ENCODE measurements at regions not wholly inside any gene's neighbourhood (a gene's known extent, or its start where the extent isn't known, plus 50 kb on each side); places are given as distances from the start of the nearest gene placed in this dataset.

DNA sequence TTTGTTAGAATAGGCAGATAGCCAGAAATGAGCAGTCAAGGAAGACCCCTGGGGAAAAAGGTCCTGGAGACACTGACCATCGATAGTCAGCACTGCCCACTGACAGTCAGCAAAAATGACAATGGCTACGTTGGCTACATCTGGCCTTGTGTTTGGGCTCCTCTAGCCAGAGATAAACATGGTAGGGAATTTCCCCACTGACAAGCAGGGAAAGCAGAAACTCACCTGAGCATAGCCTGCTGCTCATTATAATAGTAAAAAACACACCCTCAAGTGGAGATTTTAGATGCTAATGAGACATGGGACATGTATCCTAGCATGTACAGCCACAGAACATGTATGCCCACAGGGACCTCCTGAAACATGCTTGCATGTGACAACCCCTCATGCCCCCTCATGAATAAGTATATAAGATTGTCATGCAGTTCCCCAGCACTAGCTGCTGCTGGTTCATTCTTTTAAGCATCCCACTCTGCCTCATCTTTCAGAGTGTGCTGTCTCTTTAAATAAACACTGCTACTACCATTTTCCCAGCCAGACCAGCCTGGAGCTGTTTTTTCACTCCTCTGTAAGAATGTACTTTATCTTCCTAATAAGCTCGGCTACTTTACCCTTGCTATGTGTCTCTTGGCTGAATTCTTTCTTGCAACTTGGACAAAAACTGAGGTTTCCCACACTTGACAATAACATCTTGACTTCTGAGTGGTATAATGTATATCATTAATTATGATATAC is 550.1 kb upstream of the CDH8 start:
- DNase-seq (ENCODE audit: low read depth in 2 of 2): no peak

DNA sequence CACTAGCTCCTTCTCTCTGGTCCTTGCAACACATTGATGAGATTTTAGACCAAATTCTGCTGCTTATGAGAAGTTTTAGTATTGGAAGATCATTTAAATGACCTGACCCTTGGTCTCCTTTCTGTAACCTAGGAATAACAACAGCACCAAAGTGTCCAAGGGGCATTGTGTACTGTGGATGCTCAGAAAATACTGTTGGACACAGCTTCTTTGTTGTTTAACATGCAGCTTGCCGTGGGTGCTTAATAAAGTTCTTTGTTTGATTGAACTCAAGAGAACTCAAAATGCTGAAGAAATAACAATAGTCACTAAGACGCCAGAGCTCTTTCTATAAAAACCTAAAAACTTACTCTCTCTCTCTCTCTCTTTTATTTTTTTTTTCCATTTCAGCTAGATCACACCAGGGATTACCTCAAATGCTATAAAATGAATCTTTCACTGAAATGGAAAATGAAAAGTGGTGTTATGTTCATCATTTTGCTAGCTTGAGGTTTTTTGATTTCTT is 548.9 kb upstream of the CDH8 start:
- no peak for DNase-seq (ENCODE audit: low read depth in 2 of 2)

GRCh38 chr16:62583414-62583813 is 547.2 kb upstream of the CDH8 start:
- no peak for DNase-seq (ENCODE audit: low read depth in 2 of 2)

DNA sequence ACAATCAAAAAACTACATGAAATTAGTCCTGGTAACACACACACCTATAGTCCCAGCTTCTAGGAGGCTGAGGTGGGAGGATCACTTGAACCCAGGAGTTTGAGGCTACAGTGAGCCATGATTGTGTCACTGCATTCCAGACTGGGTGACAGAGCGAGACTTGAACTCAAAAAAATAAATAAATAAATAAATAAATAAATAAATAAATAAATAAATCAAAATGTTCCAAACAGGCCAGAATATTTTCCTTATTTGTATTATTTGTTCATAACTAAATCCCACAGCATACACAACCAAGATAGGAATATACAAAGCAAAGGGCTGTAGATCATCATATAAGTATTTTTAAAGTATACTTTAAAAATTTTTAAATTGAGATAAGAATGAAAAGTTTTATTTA is 537.2 kb upstream of the CDH8 start:
- DNase-seq (ENCODE audit: low read depth in 2 of 2): no peak

GRCh38 chr16:62568926-62569325 is 532.7 kb upstream of the CDH8 start:
- DNase-seq (ENCODE audit: low read depth in 2 of 2): no peak

DNA sequence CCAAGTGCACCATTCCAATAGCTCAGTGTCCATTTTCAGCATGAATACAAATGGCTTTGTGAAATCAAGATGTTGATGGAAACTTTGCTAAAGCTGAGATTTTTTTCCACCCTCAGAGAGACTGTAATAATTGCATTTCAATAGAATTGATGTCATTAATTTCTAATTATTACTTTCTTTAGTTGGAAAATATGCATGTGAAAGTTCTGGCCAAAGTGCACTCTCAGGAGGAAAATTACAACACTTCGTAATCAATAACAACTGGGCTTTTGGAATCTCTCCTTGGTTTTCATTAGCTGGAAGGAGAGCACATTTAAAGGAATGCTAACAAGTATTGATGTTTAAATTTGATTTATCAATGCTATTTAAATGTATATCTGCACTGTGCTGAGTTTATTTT is 529.5 kb upstream of the CDH8 start:
- DNase-seq (ENCODE audit: low read depth in 2 of 2): no peak

DNA sequence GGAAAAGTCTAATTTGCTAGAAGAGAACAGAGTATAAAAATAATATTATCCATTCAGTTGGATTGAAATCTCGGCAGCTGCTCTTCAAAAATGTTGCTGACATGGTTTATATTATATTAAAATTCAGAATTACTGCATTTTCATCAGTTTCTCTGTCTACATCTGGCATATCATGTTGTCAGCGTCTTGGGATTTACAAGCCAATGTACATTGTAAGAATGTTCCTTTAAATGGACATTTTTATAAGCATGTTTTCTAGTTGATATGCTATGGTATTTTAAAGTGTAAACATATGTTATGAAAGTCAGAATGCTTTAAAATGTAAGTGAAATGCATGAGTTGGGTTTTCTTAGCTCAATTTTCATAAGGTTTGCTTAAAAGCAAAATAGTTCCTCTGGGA is 528.1 kb upstream of the CDH8 start:
- no peak for DNase-seq (ENCODE audit: low read depth in 2 of 2)

GRCh38 chr16:62562121-62562520 is 525.9 kb upstream of the CDH8 start:
- no peak for DNase-seq (ENCODE audit: low read depth in 2 of 2)

- DNase-seq (ENCODE audit: low read depth in 2 of 2): no peak
Measured at GRCh38 chr16:62549875-62550274, 513.6 kb upstream of the CDH8 start.

GRCh38 chr16:62548095-62548494 is 511.9 kb upstream of the CDH8 start:
- DNase-seq (ENCODE audit: low read depth in 2 of 2): no peak

GRCh38 chr16:62546701-62547100 is 510.5 kb upstream of the CDH8 start:
- no peak for DNase-seq (ENCODE audit: low read depth in 2 of 2)

DNA sequence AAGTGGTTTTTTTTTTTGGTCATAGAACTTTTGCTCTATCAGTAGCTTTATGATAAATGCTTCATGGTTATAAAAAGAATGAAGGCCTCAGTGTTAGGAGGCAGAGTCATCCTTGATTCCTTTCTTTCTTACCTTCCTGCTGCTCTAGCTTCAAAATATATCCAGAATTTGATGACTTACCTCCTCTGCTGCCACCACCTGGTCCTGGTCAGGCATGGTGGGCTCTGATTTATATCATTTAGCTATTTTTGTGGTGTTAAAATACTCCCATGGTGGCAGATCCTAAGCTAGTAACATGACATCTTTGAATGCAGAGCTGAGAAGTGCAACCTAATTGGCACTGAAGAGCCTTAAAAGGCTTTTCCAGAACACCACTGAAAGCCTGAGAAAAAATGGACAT is 508.8 kb upstream of the CDH8 start:
- DNase-seq (ENCODE audit: low read depth in 2 of 2): no peak

DNA sequence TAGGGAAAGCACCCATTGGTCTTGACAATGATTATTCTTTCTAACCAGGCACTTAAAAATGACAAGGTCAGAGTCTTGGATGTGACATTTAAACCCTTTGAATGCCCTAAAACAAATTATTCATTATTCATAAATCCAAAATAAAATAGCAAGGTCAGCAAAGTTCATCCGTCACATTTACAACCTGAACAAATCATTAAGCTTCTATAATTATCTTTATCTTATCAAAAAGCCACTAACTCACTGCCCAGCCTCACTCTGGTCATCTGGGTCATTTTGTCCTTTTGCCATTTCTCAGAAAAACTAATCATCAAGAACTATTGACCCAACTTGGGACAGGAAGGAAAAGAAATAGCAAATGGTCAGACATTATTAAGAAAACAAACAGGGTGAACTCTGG is 507.3 kb upstream of the CDH8 start:
- no peak for DNase-seq (ENCODE audit: low read depth in 2 of 2)

DNA sequence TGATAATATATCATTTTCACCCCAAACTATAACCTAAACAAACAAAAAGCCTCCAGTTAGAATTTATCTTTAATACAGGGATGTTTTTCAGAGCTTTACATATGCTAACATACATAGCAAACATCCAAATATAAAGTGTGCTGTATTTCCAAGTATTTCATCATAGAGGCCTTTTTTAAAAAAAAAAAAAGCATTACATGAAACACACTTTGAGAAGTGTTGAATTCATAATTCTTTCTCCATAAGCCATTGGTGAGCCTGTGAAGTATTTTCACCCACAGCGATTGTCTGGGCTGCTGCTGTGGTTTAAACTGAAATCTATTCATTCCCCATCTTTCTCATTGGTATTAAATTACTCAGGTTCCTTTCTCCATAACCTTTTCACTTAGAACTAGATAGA is 503.4 kb upstream of the CDH8 start:
- DNase-seq (ENCODE audit: low read depth in 2 of 2): no peak

DNA sequence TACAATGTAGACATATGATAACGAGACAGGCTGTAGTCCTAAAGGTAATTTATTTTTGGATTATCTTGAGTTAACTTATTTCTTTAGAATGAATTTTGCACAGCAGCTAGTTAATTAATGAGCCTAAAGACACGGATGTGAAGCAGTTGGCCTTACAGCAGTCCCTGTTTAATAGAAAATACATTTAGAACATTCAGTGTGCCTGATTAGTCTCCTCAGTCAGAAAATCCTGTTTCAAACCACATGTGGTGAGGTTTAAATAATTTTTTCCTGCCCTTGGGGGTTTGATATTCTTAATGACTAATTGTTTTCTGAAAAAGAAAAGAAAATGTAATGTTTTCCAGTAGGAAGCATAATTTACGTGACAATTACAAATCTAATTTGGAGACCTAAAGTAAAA is 494.2 kb upstream of the CDH8 start:
- DNase-seq (ENCODE audit: low read depth in 2 of 2): no peak

GRCh38 chr16:62516001-62516400 is 479.8 kb upstream of the CDH8 start:
- DNase-seq (ENCODE audit: low read depth in 2 of 2): no peak

DNA sequence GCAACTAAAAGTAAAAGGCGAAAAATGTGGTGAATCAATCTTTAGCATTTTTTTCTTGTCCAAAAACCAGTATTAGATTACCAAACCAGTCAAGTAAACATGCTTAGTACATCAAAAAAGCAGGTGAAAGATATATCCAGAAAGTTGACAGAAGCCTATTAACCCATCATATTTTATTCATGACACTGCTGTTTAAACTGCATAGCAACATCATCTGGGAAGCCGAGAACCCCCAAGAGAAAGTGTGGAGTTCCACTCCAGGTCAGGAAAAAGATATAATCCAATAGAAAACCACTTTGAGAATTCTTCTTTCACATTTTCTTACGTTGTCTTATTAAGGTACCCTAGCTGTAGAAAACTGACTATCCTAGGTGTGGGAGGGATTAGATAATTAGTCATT is 466.8 kb upstream of the CDH8 start:
- DNase-seq (ENCODE audit: low read depth in 2 of 2): no peak

GRCh38 chr16:62478903-62479458 is 442.7 kb upstream of the CDH8 start:
- DNase-seq (ENCODE audit: low read depth in 2 of 2): no peak

DNA sequence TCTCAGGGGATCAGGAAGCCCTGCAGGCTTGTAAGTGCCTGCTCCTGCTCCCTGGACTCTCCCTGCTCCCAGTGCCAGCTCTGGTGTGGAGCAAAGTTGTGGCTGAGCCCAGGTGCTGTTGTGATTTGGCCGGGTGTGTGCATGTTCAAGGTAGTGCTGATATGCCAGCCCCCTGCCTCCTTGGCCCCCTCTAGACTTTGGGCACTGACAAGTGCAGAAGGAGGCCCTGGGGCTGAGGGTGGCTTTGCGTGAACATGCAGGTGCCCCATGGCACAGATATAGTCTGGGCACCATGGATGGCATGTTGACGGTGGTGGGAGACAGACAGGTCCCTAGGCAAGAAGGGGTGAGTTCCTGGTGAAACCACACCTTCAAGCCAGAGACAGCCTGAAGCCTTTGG is 441.6 kb upstream of the CDH8 start:
- DNase-seq (ENCODE audit: low read depth in 2 of 2): no peak

DNA sequence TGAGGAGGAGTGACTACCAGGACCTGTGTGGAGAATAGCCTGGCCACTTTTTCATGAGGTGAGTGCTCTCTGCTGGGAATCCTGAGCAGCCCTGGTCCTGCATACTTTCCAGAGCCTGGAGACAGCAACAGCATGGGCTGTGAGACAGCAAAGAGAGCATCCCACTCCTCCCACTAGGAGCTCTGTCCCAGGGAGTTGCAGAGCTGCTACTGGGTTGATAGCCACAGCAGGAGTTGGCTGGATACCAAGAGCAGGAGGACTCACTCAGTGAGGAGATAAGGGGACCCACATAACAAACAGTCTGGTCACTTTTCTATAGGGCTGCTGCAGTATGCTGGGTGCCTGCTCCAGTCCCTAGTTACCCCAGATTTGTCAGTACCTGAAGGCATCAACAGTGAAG is 439.3 kb upstream of the CDH8 start:
- DNase-seq (ENCODE audit: low read depth in 2 of 2): no peak

DNA sequence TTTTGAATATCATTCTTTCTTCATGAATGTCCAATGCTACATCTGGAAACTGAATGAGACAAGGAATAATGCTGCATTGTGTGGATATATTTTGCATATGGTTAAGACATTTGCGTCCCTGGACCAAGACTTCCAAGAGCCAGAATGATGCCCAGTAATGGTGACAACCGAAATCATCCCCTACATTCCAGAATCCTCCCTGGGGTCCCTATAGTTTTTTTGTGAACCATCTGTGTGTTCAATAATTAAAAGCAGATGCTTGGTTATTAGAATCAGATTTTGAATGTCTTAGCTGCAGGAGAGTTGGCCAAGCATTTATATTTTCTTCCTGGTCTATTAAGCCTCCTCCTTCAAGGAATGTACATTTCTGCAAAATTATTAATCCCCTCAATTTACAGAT is 426.7 kb upstream of the CDH8 start:
- DNase-seq (ENCODE audit: low read depth in 2 of 2): no peak

- no peak for DNase-seq (ENCODE audit: low read depth in 2 of 2)
Measured at GRCh38 chr16:62450291-62450690, 414.1 kb upstream of the CDH8 start.

- no peak for DNase-seq (ENCODE audit: low read depth in 2 of 2)
Measured at GRCh38 chr16:62445909-62446308, 409.7 kb upstream of the CDH8 start.

GRCh38 chr16:62424206-62424605 is 388.0 kb upstream of the CDH8 start:
- no peak for DNase-seq (ENCODE audit: low read depth in 2 of 2)
